ENCODE measurements at regions not wholly inside any gene's neighbourhood (a gene's known extent, or its start where the extent isn't known, plus 50 kb on each side); places are given as distances from the start of the nearest gene placed in this dataset.

DNA sequence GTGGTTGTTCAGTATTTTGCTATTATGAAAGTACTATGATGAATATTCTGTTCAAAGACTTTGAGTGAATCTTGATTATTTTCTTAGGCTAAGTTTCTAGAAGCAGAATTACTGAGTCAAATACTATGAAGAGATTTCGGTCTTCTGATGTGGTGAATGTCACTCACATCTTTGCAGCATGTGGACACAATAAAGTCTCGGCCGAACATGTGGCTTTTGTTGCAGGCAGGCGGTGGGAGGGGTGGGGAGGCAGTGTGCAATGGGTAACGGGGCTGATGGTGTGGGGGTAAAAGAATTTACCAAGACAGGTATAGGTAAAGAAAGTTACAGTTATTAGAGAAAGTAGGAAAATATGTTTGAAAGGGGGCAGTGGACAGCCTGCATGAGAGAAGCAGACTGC, 156.4 kb upstream of the DTNBP1 start:
- no peak overlapping the region for H3K27ac Mint-ChIP-seq
- no peak overlapping the region for H4K8ac ChIP-seq (replicated peaks; ENCODE audit: insufficient read length, low read depth, low read length)
- no peak overlapping the region for H2BK5ac ChIP-seq (ENCODE audit: insufficient read length, low read length)
- no peaks in the 10 kb centered on the region for H4K20me1 ChIP-seq (ENCODE audit: control insufficient read depth, insufficient read depth, insufficient read length)
- WGBS (ENCODE audit: extremely low coverage, insufficient read length, low lambda C conversion rate), result no CpG with 5 or more reads among the region's 5 CpGs
- no peaks in the 10 kb centered on the region; a peak in 1 of 5 replicates for H3K9me3 Mint-ChIP-seq
- no peak overlapping the region for H3K23ac ChIP-seq (ENCODE audit: insufficient read length, low read depth, low read length)
- H3K79me2 ChIP-seq (ENCODE audit: insufficient read depth, low read length), result no peaks in the 10 kb centered on the region
- H2BK12ac ChIP-seq (ENCODE audit: insufficient read length, low read depth, low read length), result no peak overlapping the region
- H3K56ac ChIP-seq (ENCODE audit: insufficient read length, low read depth, low read length), result no peak overlapping the region
- no peak overlapping the region for H3K18ac ChIP-seq (ENCODE audit: insufficient read length, low read depth, low read length)
- no peaks in the 10 kb centered on the region for H3K4me1 ChIP-seq (ENCODE audit: insufficient read depth, low read length)
- H3K4ac ChIP-seq (ENCODE audit: low read depth, low read length), result no peak overlapping the region
- H3T11ph ChIP-seq (ENCODE audit: low read length), result no peak overlapping the region
- H4K5ac ChIP-seq (ENCODE audit: insufficient read length, low read depth, low read length), result no peak overlapping the region
- no peaks in the 10 kb centered on the region for H3K9me3 ChIP-seq (ENCODE audit: control insufficient read depth, low read depth, low read length)
- H3K27me3 Mint-ChIP-seq (ENCODE audit: low read depth), result peaks cover 6% of the 10 kb centered on the region
- DNase-seq, result no peak
- H3K79me1 ChIP-seq (ENCODE audit: insufficient read depth, low read depth, low read length, poor library complexity, severe bottlenecking), result no peaks in the 10 kb centered on the region
- no peaks in the 10 kb centered on the region for H3K27me3 ChIP-seq (ENCODE audit: insufficient read depth, low read length)
- no peaks in the 10 kb centered on the region for H3K36me3 Mint-ChIP-seq (ENCODE audit: insufficient read depth in 1 of 3, low read depth in 3 of 3)
- H2BK20ac ChIP-seq (ENCODE audit: low read depth, low read length, poor library complexity, severe bottlenecking), result no peak overlapping the region
- TF ChIP-seq, protein P1, sequence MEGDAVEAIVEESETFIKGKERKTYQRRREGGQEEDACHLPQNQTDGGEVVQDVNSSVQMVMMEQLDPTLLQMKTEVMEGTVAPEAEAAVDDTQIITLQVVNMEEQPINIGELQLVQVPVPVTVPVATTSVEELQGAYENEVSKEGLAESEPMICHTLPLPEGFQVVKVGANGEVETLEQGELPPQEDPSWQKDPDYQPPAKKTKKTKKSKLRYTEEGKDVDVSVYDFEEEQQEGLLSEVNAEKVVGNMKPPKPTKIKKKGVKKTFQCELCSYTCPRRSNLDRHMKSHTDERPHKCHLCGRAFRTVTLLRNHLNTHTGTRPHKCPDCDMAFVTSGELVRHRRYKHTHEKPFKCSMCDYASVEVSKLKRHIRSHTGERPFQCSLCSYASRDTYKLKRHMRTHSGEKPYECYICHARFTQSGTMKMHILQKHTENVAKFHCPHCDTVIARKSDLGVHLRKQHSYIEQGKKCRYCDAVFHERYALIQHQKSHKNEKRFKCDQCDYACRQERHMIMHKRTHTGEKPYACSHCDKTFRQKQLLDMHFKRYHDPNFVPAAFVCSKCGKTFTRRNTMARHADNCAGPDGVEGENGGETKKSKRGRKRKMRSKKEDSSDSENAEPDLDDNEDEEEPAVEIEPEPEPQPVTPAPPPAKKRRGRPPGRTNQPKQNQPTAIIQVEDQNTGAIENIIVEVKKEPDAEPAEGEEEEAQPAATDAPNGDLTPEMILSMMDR (conservative IDR thresholded peaks at IDR 0.05), result no peak
- no peaks in the 10 kb centered on the region for H3K23me2 ChIP-seq (ENCODE audit: insufficient read length, low read depth, low read length, poor library complexity, severe bottlenecking)
- no peak overlapping the region; the same call in 1 of the 2 replicates for H3K14ac ChIP-seq (ENCODE audit: insufficient read depth, low read length)
- H3K4me2 ChIP-seq (ENCODE audit: insufficient read depth, insufficient read length, low read length), result no peak overlapping the region
- peaks cover 0 to 15% of the 10 kb centered on the region in 2 experiments; a peak in 3 of 4 replicates for H3K4me1 Mint-ChIP-seq
- H2BK120ac ChIP-seq (ENCODE audit: low read depth, low read length, poor library complexity, severe bottlenecking), result no peak overlapping the region
- no peak overlapping the region for H2BK15ac ChIP-seq (ENCODE audit: low read depth, low read length)
- no peak overlapping the region for H3K9ac ChIP-seq (ENCODE audit: extremely low read depth, insufficient read length, low read length)
- no peak overlapping the region for H3K4me3 Mint-ChIP-seq
- H2AK5ac ChIP-seq (ENCODE audit: insufficient read length, low read length), result no peak overlapping the region
- H3K27ac ChIP-seq (ENCODE audit: insufficient read length, low read depth, low read length), result no peak overlapping the region
- H2AFZ ChIP-seq (ENCODE audit: low read length), result no peak overlapping the region
- H4K91ac ChIP-seq (ENCODE audit: insufficient read length, low read depth, low read length), result no peak overlapping the region
